H1 (cell line): ENCODE measurements at regions not wholly inside any gene's neighbourhood (a gene's known extent, or its start where the extent isn't known, plus 50 kb on each side); places are given as distances from the start of the nearest gene placed in this dataset.

ENCODE experiments used
- CREB1 ChIP-seq: IDR thresholded peaks from 2 replicates; pipeline ENCODE4 v1.6.1; 2012; ENCODE audit warnings: inconsistent platforms
- EGR1 ChIP-seq: IDR thresholded peaks from 2 replicates; pipeline ENCODE4 v1.6.1; 2011; ENCODE audit warnings: low read depth, low read length, borderline replicate concordance
- MAX ChIP-seq: IDR thresholded peaks from 2 replicates; pipeline ENCODE4 v1.6.1; 2012; ENCODE audit warnings: inconsistent platforms
- PHF8 ChIP-seq: fragments of 200-600 bp; sonication (generic); conservative IDR thresholded peaks from 2 replicates; pipeline ENCODE4 v1.7.1; 2012; ENCODE audit warnings: low read depth, mild to moderate bottlenecking, inconsistent platforms, low read length, moderate library complexity
- SP1 ChIP-seq: IDR thresholded peaks from 2 replicates; pipeline ENCODE4 v1.6.1; 2011; ENCODE audit warnings: low read depth, low read length

GRCh38 chr13:79937771-79938216 is 403.1 kb downstream of the SPRY2 start (continued):
- no peak for TF ChIP-seq SP1
- TF ChIP-seq MAX = no peak
- TF ChIP-seq CREB1 = no peak
- TF ChIP-seq PHF8 = no peak
- TF ChIP-seq EGR1 = no peak
